ENCODE measurements at regions not wholly inside any gene's neighbourhood (a gene's known extent, or its start where the extent isn't known, plus 50 kb on each side); places are given as distances from the start of the nearest gene placed in this dataset.
"Not testable (repeated sequence)": the region's sequence is repeated elsewhere in the genome, so short reads cannot be mapped to it uniquely, and the experiment has no call there.

- H3K36me3 ChIP-seq (ENCODE audit: insufficient read depth, low read length): no peaks in the 10 kb centered on the region
- no peaks in the 10 kb centered on the region for H3K9me3 ChIP-seq (ENCODE audit: low read depth, low read length)
- TF ChIP-seq FOXP2 (optimal IDR thresholded peaks at IDR 0.05; ENCODE audit: control extremely low read depth, extremely low read length, insufficient read depth) (no peak), EZH2 (IDR thresholded peaks at IDR 0.05) (no peak), POLR2AphosphoS5 (IDR thresholded peaks at IDR 0.05; ENCODE audit: borderline replicate concordance, low read depth, low read length) (no peak)
- no peak overlapping the region for H3K4me3 ChIP-seq
- no peak overlapping the region for H3K27ac ChIP-seq
- H3K9ac ChIP-seq (ENCODE audit: insufficient read length): no peak overlapping the region
- DNase-seq (ENCODE audit: low read depth, low spot score): no peak
Measured at GRCh38 chr6:113679051-113679450, 178.1 kb upstream of the MARCKS start.

DNA sequence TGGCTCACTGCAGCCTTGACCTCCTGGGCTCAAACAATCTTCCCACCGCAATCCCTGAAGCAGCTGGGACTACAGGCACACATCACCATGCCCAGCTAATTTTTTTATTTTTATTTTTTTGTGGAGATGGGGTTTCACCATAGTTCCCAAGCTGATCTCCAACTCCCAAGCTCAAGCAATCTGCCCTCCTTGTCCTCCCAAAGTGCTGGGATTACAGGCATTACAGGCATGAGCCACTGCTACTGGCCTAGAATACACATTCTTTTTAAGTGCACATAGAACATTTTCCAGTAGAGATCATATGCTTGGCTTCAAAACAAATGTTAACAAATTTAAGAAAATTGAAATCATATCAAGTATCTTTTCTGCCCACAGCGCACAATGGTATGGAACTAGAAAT, 176.8 kb upstream of the MARCKS start:
- DNase-seq (ENCODE audit: low read depth, low spot score): no peak
- Histone ChIP-seq H3K36me3 (ENCODE audit: insufficient read depth, low read length) (no peaks in the 10 kb centered on the region), H3K9me3 (ENCODE audit: low read depth, low read length) (no peaks in the 10 kb centered on the region), H3K9ac (ENCODE audit: insufficient read length) (no peak overlapping the region), H3K4me3 (no peak overlapping the region), H3K27ac (no peak overlapping the region)
- TF ChIP-seq POLR2AphosphoS5 (IDR thresholded peaks at IDR 0.05; ENCODE audit: borderline replicate concordance, low read depth, low read length) (no peak), EZH2 (IDR thresholded peaks at IDR 0.05) (no peak), FOXP2 (optimal IDR thresholded peaks at IDR 0.05; ENCODE audit: control extremely low read depth, extremely low read length, insufficient read depth) (no peak)

DNA sequence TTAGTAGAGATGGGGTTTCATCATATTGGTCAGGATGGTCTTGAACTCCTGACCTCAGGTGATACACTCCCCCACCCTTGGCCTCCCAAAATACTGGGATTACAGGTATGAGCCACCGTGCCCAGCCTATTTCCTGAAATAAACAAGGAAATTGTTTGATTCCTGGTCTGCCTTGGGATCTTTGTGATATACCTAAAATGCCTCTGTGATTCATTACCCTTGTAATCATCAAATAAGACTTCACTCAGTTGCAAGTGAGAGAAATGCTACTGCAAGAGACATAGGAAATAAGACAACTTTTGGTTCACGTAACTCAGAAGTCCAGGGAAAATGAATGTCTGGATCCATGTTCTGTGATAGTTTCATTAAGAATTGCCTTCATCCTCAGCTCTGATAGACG, 173.2 kb upstream of the MARCKS start:
- Histone ChIP-seq H3K9ac (ENCODE audit: insufficient read length) (no peak overlapping the region), H3K36me3 (ENCODE audit: insufficient read depth, low read length) (no peaks in the 10 kb centered on the region), H3K27ac (no peak overlapping the region), H3K9me3 (ENCODE audit: low read depth, low read length) (no peaks in the 10 kb centered on the region), H3K4me3 (no peak overlapping the region)
- TF ChIP-seq FOXP2 (optimal IDR thresholded peaks at IDR 0.05; ENCODE audit: control extremely low read depth, extremely low read length, insufficient read depth) (no peak), EZH2 (IDR thresholded peaks at IDR 0.05) (no peak), POLR2AphosphoS5 (IDR thresholded peaks at IDR 0.05; ENCODE audit: borderline replicate concordance, low read depth, low read length) (no peak)
- DNase-seq (ENCODE audit: low read depth, low spot score): no peak

DNA sequence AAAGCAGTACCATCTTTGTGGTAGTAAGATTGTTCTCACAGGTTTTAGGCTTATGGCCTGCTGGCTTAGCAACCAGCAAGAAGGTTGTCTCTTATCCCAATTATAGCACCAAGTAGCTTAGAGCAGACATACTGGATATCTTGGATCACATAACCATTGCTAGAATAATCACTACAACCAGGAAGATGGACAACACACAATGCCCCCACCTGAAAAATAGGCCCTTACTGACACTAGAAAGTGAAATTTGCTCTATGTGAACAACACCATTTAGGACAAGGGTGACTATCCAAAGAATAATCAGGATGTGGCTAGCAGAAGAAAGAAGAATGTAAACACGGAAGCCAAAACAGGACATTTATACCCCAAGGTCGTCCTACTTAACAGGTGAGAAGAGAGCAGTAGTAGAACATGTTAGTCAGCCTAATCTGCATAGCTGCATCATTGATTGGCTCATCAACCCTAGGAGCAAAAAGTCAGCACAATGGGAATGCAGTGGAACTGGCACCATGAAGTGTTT, 172.7 kb upstream of the MARCKS start:
- no peaks in the 10 kb centered on the region for H3K36me3 ChIP-seq (ENCODE audit: insufficient read depth, low read length)
- no peaks in the 10 kb centered on the region for H3K9me3 ChIP-seq (ENCODE audit: low read depth, low read length)
- no peak overlapping the region for H3K9ac ChIP-seq (ENCODE audit: insufficient read length)
- DNase-seq (ENCODE audit: low read depth, low spot score): no peak
- no peak overlapping the region for H3K27ac ChIP-seq
- no peak overlapping the region for H3K4me3 ChIP-seq
- TF ChIP-seq FOXP2 (optimal IDR thresholded peaks at IDR 0.05; ENCODE audit: control extremely low read depth, extremely low read length, insufficient read depth) (no peak), EZH2 (IDR thresholded peaks at IDR 0.05) (no peak), POLR2AphosphoS5 (IDR thresholded peaks at IDR 0.05; ENCODE audit: borderline replicate concordance, low read depth, low read length) (no peak)

- no peak for TF ChIP-seq EZH2 (IDR thresholded peaks at IDR 0.05)
- no peak for TF ChIP-seq FOXP2 (optimal IDR thresholded peaks at IDR 0.05; ENCODE audit: control extremely low read depth, extremely low read length, insufficient read depth)
- no peak for TF ChIP-seq POLR2AphosphoS5 (IDR thresholded peaks at IDR 0.05; ENCODE audit: borderline replicate concordance, low read depth, low read length)
- Histone ChIP-seq H3K36me3 (ENCODE audit: insufficient read depth, low read length) (no peaks in the 10 kb centered on the region), H3K4me3 (no peak overlapping the region), H3K9me3 (ENCODE audit: low read depth, low read length) (no peaks in the 10 kb centered on the region), H3K27ac (no peak overlapping the region), H3K9ac (ENCODE audit: insufficient read length) (no peak overlapping the region)
- no peak for DNase-seq (ENCODE audit: low read depth, low spot score)
Measured at GRCh38 chr6:113686049-113686448, 171.1 kb upstream of the MARCKS start.

DNA sequence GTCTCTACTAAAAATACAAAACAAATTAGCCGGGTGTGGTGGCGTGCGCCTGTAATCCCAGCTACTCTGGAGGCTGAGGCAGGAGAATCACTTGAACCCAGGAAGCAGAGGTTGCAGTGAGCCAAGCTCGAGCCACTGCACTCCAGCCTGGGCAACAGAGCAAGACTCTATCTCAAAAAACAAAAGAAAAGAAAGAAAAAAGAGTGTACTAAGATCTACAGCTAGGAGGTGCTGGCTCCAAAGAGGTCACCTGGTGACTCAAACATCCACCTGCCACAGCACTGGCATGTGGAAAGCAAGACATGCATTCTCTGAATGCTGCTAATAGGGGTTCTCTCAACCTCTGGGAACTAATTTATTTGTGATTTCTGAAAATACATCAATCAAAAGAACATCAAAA, 167.5 kb upstream of the MARCKS start:
- H3K9ac ChIP-seq (ENCODE audit: insufficient read length); H3K36me3 ChIP-seq (ENCODE audit: insufficient read depth, low read length); DNase-seq (ENCODE audit: low read depth, low spot score); H3K9me3 ChIP-seq (ENCODE audit: low read depth, low read length); H3K27ac ChIP-seq; H3K4me3 ChIP-seq: not testable (repeated sequence)

DNA sequence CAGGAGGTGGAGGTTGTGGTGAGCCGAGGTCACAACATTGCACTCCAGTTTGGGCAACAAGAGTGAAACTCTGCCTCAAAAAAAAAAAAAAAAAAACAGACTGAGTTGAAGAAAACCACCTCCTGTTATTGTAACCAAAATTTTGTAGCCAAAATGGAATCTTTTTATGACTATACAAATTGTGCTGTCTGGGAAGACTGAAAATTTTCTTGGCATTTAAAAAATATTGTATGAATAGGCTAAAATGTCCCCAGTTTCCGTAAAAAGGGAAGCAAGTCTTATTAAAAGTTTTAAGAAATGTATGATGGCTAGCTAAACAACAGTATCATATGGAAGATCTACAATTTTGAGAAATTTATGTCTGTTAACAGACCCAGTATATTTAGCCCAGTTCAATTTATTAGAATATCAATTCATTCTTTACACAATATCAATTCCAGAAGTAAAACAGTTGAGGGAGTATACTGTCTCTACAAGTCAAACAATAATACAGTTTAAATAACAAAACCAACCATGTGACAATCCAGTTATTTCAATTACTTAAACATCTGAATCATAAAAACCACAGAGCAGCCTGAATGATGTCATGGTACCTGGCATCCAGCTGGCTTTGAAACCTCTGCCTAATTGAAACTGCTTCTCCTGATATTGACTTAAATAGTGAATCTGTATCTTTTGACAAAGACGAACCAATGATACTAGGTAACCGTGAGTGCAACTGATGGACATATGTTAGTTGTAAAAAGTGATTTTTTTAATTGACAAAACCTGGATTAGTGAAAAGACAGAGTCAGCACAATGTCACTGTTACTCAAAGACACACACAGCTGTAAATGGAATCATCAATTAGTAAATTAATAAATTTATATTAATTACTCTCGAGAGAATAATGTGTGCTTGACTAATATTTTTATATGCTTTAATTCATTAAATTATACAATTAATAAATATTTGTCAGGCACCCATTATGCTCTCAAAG, 166.6 kb upstream of the MARCKS start:
- no peak overlapping the region for H3K9ac ChIP-seq (ENCODE audit: insufficient read length)
- TF ChIP-seq POLR2AphosphoS5 (IDR thresholded peaks at IDR 0.05; ENCODE audit: borderline replicate concordance, low read depth, low read length) (no peak), EZH2 (IDR thresholded peaks at IDR 0.05) (no peak), FOXP2 (optimal IDR thresholded peaks at IDR 0.05; ENCODE audit: control extremely low read depth, extremely low read length, insufficient read depth) (no peak)
- no peak for DNase-seq (ENCODE audit: low read depth, low spot score)
- H3K36me3 ChIP-seq (ENCODE audit: insufficient read depth, low read length): no peaks in the 10 kb centered on the region
- no peak overlapping the region for H3K4me3 ChIP-seq
- no peak overlapping the region for H3K27ac ChIP-seq
- H3K9me3 ChIP-seq (ENCODE audit: low read depth, low read length): no peaks in the 10 kb centered on the region

DNA sequence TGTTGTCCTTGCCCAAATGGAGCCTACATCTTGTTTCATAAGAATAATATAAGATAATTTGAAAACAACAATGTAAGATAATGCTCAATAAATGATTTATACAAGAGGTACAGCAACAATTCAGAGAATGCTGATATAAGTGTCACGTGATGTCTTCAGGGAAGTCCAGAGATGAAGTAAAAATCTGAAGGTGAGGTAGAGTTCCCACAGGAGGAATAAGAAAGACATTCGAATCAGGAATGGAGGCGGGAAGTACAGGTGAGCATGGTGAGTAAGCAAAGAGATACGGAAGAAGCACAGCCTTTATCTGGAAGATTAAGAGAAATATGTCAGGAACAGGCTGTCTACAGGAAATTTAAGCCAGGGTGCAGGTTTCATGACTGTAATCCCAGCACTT, 165.9 kb upstream of the MARCKS start:
- TF ChIP-seq FOXP2 (optimal IDR thresholded peaks at IDR 0.05; ENCODE audit: control extremely low read depth, extremely low read length, insufficient read depth) (no peak), POLR2AphosphoS5 (IDR thresholded peaks at IDR 0.05; ENCODE audit: borderline replicate concordance, low read depth, low read length) (no peak), EZH2 (IDR thresholded peaks at IDR 0.05) (no peak)
- no peak for DNase-seq (ENCODE audit: low read depth, low spot score)
- no peak overlapping the region for H3K9ac ChIP-seq (ENCODE audit: insufficient read length)
- H3K27ac ChIP-seq: no peak overlapping the region
- no peak overlapping the region for H3K4me3 ChIP-seq
- no peaks in the 10 kb centered on the region for H3K36me3 ChIP-seq (ENCODE audit: insufficient read depth, low read length)
- no peaks in the 10 kb centered on the region for H3K9me3 ChIP-seq (ENCODE audit: low read depth, low read length)

Data from SK-N-MC (cell line).